ENCODE measurements at regions not wholly inside any gene's neighbourhood (a gene's known extent, or its start where the extent isn't known, plus 50 kb on each side); places are given as distances from the start of the nearest gene placed in this dataset.

- ChIA-PET POLR2A (interaction anchor here (0.6 kb wide), 1 partner anchor 267 kb away, joined by 3 read pairs; no protein-coding TSS in a partner anchor), CTCF (no interaction called here)
- in situ Hi-C loops (cut with HindIII; ENCODE audit: low pct_unique_long_range_greater_than_20kb, low sequenced_read_pairs) (no loop called here), intact Hi-C loops (cut with micrococcal nuclease; ENCODE audit: unreplicated experiment) (no loop called here)
- Histone ChIP-seq H3K9me3 (ENCODE audit: control insufficient read depth, insufficient read depth, low read depth, low read length) (peaks cover 6% of the 10 kb centered on the region; the same call in 1 of the 2 replicates), H3K27ac (ENCODE audit: low read length) (no peak overlapping the region), H3K36me3 (ENCODE audit: control insufficient read depth, insufficient read depth, low read length) (no peaks in the 10 kb centered on the region), H3K4me3 (ENCODE audit: low read depth in 2 of 2, low read length in 2 of 2) (no peak overlapping the region), H3K27me3 (ENCODE audit: control insufficient read depth, insufficient read depth, low read length) (no peaks in the 10 kb centered on the region), H3K4me1 (ENCODE audit: control insufficient read depth, insufficient read depth, low read length) (no peaks in the 10 kb centered on the region)
- ATAC-seq = no peak
- no peak for DNase-seq (ENCODE audit: low read depth, low spot score)
- TF ChIP-seq POLR2AphosphoS5 (IDR thresholded peaks at IDR 0.05; ENCODE audit: low read depth, low read length) (no peak), CTCF (IDR thresholded peaks at IDR 0.05) (no peak)
- BruUV-seq (replicated peaks) = no TSS peak
Observed at GRCh38 chr5:92868442-92868841, 712.6 kb downstream of the NR2F1-AS1 start.

DNA sequence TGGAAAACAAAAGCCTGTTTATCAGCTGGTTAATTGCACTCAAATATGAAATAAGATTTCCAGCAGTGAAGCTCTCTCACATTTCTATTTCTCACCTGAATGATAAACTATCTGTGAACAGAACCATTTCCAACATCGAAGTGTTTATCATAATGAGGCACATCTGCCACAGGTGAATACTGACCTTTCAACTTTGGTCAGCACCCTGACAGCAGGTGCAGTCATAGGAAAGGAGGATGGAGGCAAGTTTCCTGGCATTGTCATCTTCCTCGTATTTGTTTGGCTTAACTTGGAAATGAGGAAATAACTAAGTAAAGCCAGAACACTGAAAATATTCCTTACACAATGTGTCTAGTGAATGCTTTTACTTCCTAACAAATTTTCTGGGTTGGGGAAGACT, 716.4 kb downstream of the NR2F1-AS1 start:
- Histone ChIP-seq H3K27ac (ENCODE audit: low read length) (peak overlapping the region; percentile 67; the same call in 1 of the 2 replicates), H3K9me3 (ENCODE audit: control insufficient read depth, insufficient read depth, low read depth, low read length) (no peaks in the 10 kb centered on the region), H3K4me1 (ENCODE audit: control insufficient read depth, insufficient read depth, low read length) (peaks cover 5% of the 10 kb centered on the region; the same call in 1 of the 2 replicates), H3K36me3 (ENCODE audit: control insufficient read depth, insufficient read depth, low read length) (no peaks in the 10 kb centered on the region), H3K27me3 (ENCODE audit: control insufficient read depth, insufficient read depth, low read length) (no peaks in the 10 kb centered on the region), H3K4me3 (ENCODE audit: low read depth in 2 of 2, low read length in 2 of 2) (no peak overlapping the region)
- ChIA-PET POLR2A (no interaction called here), CTCF (no interaction called here)
- TF ChIP-seq REST (IDR thresholded peaks at IDR 0.05; ENCODE audit: insufficient read depth in 1 of 2, low read depth in 2 of 2, low read length in 1 of 2) (no peak), SIN3A (IDR thresholded peaks at IDR 0.05; ENCODE audit: borderline replicate concordance, insufficient read depth, low read depth, low read length) (no peak), POLR2AphosphoS5 (IDR thresholded peaks at IDR 0.05; ENCODE audit: low read depth, low read length) (no peak)
- no TSS peak for BruUV-seq (replicated peaks)
- intact Hi-C loops (cut with micrococcal nuclease; ENCODE audit: unreplicated experiment) = no loop called here
- in situ Hi-C loops (cut with HindIII; ENCODE audit: low pct_unique_long_range_greater_than_20kb, low sequenced_read_pairs) = no loop called here
- no peak for ATAC-seq
- no peak for DNase-seq (ENCODE audit: low read depth, low spot score)

GRCh38 chr5:92863666-92864065, 717.4 kb downstream of the NR2F1-AS1 start:
- intact Hi-C loops (cut with micrococcal nuclease; ENCODE audit: unreplicated experiment) = no loop called here

More at GRCh38 chr5:92863666-92864065, 717.4 kb downstream of the NR2F1-AS1 start:
- ATAC-seq (no peak), DNase-seq (ENCODE audit: low read depth, low spot score) (no peak)
- peaks cover 5% of the 10 kb centered on the region; the same call in 1 of the 2 replicates for H3K4me1 ChIP-seq (ENCODE audit: control insufficient read depth, insufficient read depth, low read length)
- H3K36me3 ChIP-seq (ENCODE audit: control insufficient read depth, insufficient read depth, low read length) = no peaks in the 10 kb centered on the region
- in situ Hi-C loops (cut with HindIII; ENCODE audit: low pct_unique_long_range_greater_than_20kb, low sequenced_read_pairs) = no loop called here
- no peak overlapping the region for H3K4me3 ChIP-seq (ENCODE audit: low read depth in 2 of 2, low read length in 2 of 2)
- H3K27me3 ChIP-seq (ENCODE audit: control insufficient read depth, insufficient read depth, low read length) = no peaks in the 10 kb centered on the region
- ChIA-PET POLR2A (no interaction called here), CTCF (no interaction called here)
- H3K27ac ChIP-seq (ENCODE audit: low read length) = peak overlapping the region; percentile 58; the same call in 1 of the 2 replicates
- H3K9me3 ChIP-seq (ENCODE audit: control insufficient read depth, insufficient read depth, low read depth, low read length) = no peaks in the 10 kb centered on the region
- no TSS peak for BruUV-seq (replicated peaks)
- TF ChIP-seq POLR2AphosphoS5 (IDR thresholded peaks at IDR 0.05; ENCODE audit: low read depth, low read length) (no peak), REST (IDR thresholded peaks at IDR 0.05; ENCODE audit: insufficient read depth in 1 of 2, low read depth in 2 of 2, low read length in 1 of 2) (no peak), CTCF (IDR thresholded peaks at IDR 0.05) (no peak), TCF7L2 (IDR thresholded peaks at IDR 0.05; ENCODE audit: low read depth, low read length) (no peak), SIN3A (IDR thresholded peaks at IDR 0.05; ENCODE audit: borderline replicate concordance, insufficient read depth, low read depth, low read length) (no peak)
